Upper lobe of left lung (tissue), 4 donors: ENCODE measurements at regions not wholly inside any gene's neighbourhood (a gene's known extent, or its start where the extent isn't known, plus 50 kb on each side); places are given as distances from the start of the nearest gene placed in this dataset.

Experiments used
- EP300 ChIP-seq, 4 donors: sonication (generic); formaldehyde crosslinking; IDR thresholded peaks; one replicate each; pipeline ENCODE4 v1.5.1; 2017; ENCODE audit warnings: antibody characterized with exemption in 4 of 4, control low read depth in 2 of 4
- POLR2A ChIP-seq, 4 donors: fragments of 450-650 bp; IDR thresholded peaks; one replicate each; pipeline ENCODE4 v1.5.1; 2016 to 2017; ENCODE audit warnings: antibody characterized with exemption in 4 of 4, mild to moderate bottlenecking in 2 of 4
- TF ChIP-seq, protein P1 (sequence below), 6 experiments: fragments of 450-650 bp in 4 of 6; fragments of 200-600 bp in 2 of 6; sonication (generic) in 2 of 6; IDR thresholded peaks; one replicate each; pipeline ENCODE4 v1.5.1; 2016 to 2019; ENCODE audit warnings: antibody characterized with exemption in 6 of 6

DNA sequence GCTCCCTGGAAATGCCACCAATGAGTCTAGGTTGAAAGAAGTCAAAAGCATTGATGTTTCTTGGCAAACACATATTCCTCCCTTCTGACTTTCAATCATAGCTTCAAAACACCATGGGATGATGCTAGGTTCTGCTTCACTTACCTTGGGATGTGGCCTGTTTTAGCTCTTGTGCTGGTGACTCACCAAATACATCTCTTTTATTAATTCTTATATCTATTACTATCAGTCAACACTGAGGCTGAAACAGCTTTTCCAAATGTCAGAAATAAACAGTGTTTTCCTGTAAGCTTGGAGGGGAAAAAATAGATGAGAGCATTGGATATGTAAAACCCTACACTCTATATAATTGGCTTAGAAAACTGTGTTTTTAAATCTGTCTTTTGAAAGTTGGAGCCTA is 245.4 kb upstream of the NREP start:
- TF ChIP-seq, protein P1, sequence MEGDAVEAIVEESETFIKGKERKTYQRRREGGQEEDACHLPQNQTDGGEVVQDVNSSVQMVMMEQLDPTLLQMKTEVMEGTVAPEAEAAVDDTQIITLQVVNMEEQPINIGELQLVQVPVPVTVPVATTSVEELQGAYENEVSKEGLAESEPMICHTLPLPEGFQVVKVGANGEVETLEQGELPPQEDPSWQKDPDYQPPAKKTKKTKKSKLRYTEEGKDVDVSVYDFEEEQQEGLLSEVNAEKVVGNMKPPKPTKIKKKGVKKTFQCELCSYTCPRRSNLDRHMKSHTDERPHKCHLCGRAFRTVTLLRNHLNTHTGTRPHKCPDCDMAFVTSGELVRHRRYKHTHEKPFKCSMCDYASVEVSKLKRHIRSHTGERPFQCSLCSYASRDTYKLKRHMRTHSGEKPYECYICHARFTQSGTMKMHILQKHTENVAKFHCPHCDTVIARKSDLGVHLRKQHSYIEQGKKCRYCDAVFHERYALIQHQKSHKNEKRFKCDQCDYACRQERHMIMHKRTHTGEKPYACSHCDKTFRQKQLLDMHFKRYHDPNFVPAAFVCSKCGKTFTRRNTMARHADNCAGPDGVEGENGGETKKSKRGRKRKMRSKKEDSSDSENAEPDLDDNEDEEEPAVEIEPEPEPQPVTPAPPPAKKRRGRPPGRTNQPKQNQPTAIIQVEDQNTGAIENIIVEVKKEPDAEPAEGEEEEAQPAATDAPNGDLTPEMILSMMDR (IDR thresholded peaks at IDR 0.05), result no peak
- TF ChIP-seq POLR2A (IDR thresholded peaks at IDR 0.05), result no peak
- no peak for TF ChIP-seq EP300 (IDR thresholded peaks at IDR 0.05)
